IMR-90 (cell line): ENCODE measurements at regions not wholly inside any gene's neighbourhood (a gene's known extent, or its start where the extent isn't known, plus 50 kb on each side); places are given as distances from the start of the nearest gene placed in this dataset.

Source experiments
- ATAC-seq: fragments of 200-7000 bp; cut with Tn5 transposase; 2 replicates; pipeline ENCODE4 v1.9.1; 2020; ENCODE audit warnings: low read depth, mild to moderate bottlenecking, moderate library complexity
- BruUV-seq: library from RNA; stranded (reverse); fragments of 400-500 nt; replicated peaks from 2 replicates; lab custom pipeline; 2021; lab: Mats Ljungman, UMichigan
- CTCF ChIA-PET: fragments of 300-600 bp; formaldehyde crosslinking; extraction: SDS; loops from one replicate; lab custom pipeline; 2021; ENCODE audit warnings: antibody characterized with exemption; lab: Yijun Ruan, JAX
- POLR2A ChIA-PET: fragments of 300-600 bp; sonication (Branson Sonifier 250); formaldehyde crosslinking; loops from one replicate; lab custom pipeline; 2022; ENCODE audit warnings: antibody characterized with exemption; ENCODE audit not compliant: unreplicated experiment; lab: Charles Lee
- DNase-seq: peaks from one replicate; pipeline ENCODE4 v3.0.0; 2013
- H2AFZ ChIP-seq: replicated peaks from 2 replicates; pipeline ENCODE3; 2013; ENCODE audit warnings: low read length, mild to moderate bottlenecking; ENCODE audit not compliant: poor library complexity
- H2AK5ac ChIP-seq: 2 replicates; pipeline ENCODE4 v1.6.1; 2013; ENCODE audit warnings: low read depth, low read length, inconsistent platforms
- H2AK9ac ChIP-seq: replicated peaks from 2 replicates; pipeline ENCODE3; 2013; ENCODE audit warnings: mild to moderate bottlenecking, low read depth, low read length, moderate library complexity; ENCODE audit not compliant: poor library complexity
- H2BK120ac ChIP-seq: 2 replicates; pipeline ENCODE4 v1.6.1; 2013; ENCODE audit warnings: low read depth, low read length, inconsistent platforms
- H2BK15ac ChIP-seq: 3 replicates; pipeline ENCODE4 v1.6.1; 2013; ENCODE audit warnings: low read depth, low read length, inconsistent platforms
- H2BK20ac ChIP-seq: 2 replicates; pipeline ENCODE4 v1.6.1; 2013; ENCODE audit warnings: low read depth, mild to moderate bottlenecking, inconsistent platforms, low read length, moderate library complexity
- H2BK5ac ChIP-seq: 2 replicates; pipeline ENCODE4 v1.6.1; 2013; ENCODE audit warnings: mild to moderate bottlenecking, low read depth, low read length, inconsistent platforms; ENCODE audit not compliant: poor library complexity, severe bottlenecking
- H3K14ac ChIP-seq: replicated peaks from 2 replicates; pipeline ENCODE4 v1.6.1; 2013; ENCODE audit warnings: low read depth, low read length, inconsistent platforms
- H3K18ac ChIP-seq: 2 replicates; pipeline ENCODE4 v1.6.1; 2013; ENCODE audit warnings: low read depth, low read length, control low read depth
- H3K23ac ChIP-seq: 2 replicates; pipeline ENCODE4 v1.6.1; 2013; ENCODE audit warnings: low read depth, low read length, inconsistent platforms
- H3K27ac ChIP-seq: 2 replicates; pipeline ENCODE4 v1.5.1; 2013; ENCODE audit warnings: mild to moderate bottlenecking, control low read depth, low read length; ENCODE audit not compliant: insufficient read depth
- H3K27me3 ChIP-seq: 2 replicates; pipeline ENCODE4 v1.6.1; 2013; ENCODE audit warnings: low read length; ENCODE audit not compliant: control insufficient read depth, insufficient read depth
- H3K36me3 ChIP-seq: 2 replicates; pipeline ENCODE4 v1.6.1; 2013; ENCODE audit warnings: low read length, mixed read lengths; ENCODE audit not compliant: control insufficient read depth, insufficient read depth
- H3K4ac ChIP-seq: 2 replicates; pipeline ENCODE4 v1.6.1; 2013; ENCODE audit warnings: low read depth, low read length, inconsistent platforms
- H3K4me1 ChIP-seq: 2 replicates; pipeline ENCODE4 v1.6.1; 2013; ENCODE audit warnings: low read length, mixed read lengths; ENCODE audit not compliant: control insufficient read depth, insufficient read depth
- H3K4me2 ChIP-seq: 2 replicates; pipeline ENCODE4 v1.6.1; 2013; ENCODE audit warnings: low read depth, mild to moderate bottlenecking, control low read depth, low read length, moderate library complexity
- H3K4me3 ChIP-seq: 2 replicates; pipeline ENCODE4 v1.5.1; 2013; ENCODE audit warnings: low read depth, mild to moderate bottlenecking, control low read depth, low read length, moderate library complexity; ENCODE audit not compliant: insufficient read depth
- H3K56ac ChIP-seq: 2 replicates; pipeline ENCODE4 v1.6.1; 2013; ENCODE audit warnings: low read length, inconsistent platforms; ENCODE audit not compliant: insufficient read depth; ENCODE audit errors: extremely low read depth
- H3K79me1 ChIP-seq, 2 experiments: 2 replicates each; pipeline ENCODE4 v1.6.1; 2013; ENCODE audit warnings: low read length in 2 of 2, inconsistent platforms in 1 of 2, low read depth in 1 of 2
- H3K9ac ChIP-seq: 2 replicates; pipeline ENCODE4 v1.6.1; 2013; ENCODE audit warnings: low read depth, low read length, control low read depth
- H3K9me1 ChIP-seq: 2 replicates; pipeline ENCODE4 v1.6.1; 2013; ENCODE audit warnings: low read length, inconsistent platforms; ENCODE audit not compliant: insufficient read depth
- H3K9me3 ChIP-seq: 2 replicates; pipeline ENCODE4 v1.6.1; 2013; ENCODE audit warnings: low read length; ENCODE audit not compliant: control insufficient read depth, insufficient read depth
- H4K20me1 ChIP-seq: 2 replicates; pipeline ENCODE4 v1.6.1; 2013; ENCODE audit warnings: low read length, inconsistent platforms; ENCODE audit not compliant: insufficient read depth
- H4K5ac ChIP-seq: 2 replicates; pipeline ENCODE4 v1.6.1; 2013; ENCODE audit warnings: mild to moderate bottlenecking, low read depth, low read length, control low read depth
- H4K8ac ChIP-seq, 2 experiments: 2 replicates each; pipeline ENCODE4 v1.6.1; 2013; ENCODE audit warnings: low read depth in 2 of 2, low read length in 2 of 2, control low read depth in 1 of 2, inconsistent platforms in 1 of 2
- H4K91ac ChIP-seq: 2 replicates; pipeline ENCODE4 v1.6.1; 2013; ENCODE audit warnings: low read depth, low read length, inconsistent platforms; ENCODE audit not compliant: insufficient read depth
- BHLHE40 ChIP-seq: fragments of 150-350 bp; IDR thresholded peaks from 2 replicates; pipeline ENCODE4 v1.6.1; 2016; ENCODE audit warnings: mild to moderate bottlenecking, low read depth, low read length
- CEBPB ChIP-seq: IDR thresholded peaks from 2 replicates; pipeline ENCODE4 v1.6.1; 2012; ENCODE audit warnings: low read depth, low read length, improper control_type of control experiment
- CHD1 ChIP-seq: IDR thresholded peaks from 2 replicates; pipeline ENCODE4 v1.6.1; 2012; ENCODE audit warnings: low read depth, low read length, improper control_type of control experiment
- CTCF ChIP-seq: conservative IDR thresholded peaks from 2 replicates; pipeline ENCODE4 v1.5.1; 2012; ENCODE audit warnings: mild to moderate bottlenecking, low read depth, low read length, improper control_type of control experiment
- ELK1 ChIP-seq: fragments of 150-350 bp; IDR thresholded peaks from 2 replicates; pipeline ENCODE4 v1.6.1; 2016; ENCODE audit warnings: low read depth, mild to moderate bottlenecking, low read length, moderate library complexity, borderline replicate concordance
- FOS ChIP-seq: fragments of 150-350 bp; IDR thresholded peaks from 2 replicates; pipeline ENCODE4 v1.6.1; 2016; ENCODE audit warnings: low read depth, low read length
- MAZ ChIP-seq: IDR thresholded peaks from 2 replicates; pipeline ENCODE4 v1.6.1; 2012; ENCODE audit warnings: low read depth, mild to moderate bottlenecking, low read length, improper control_type of control experiment, moderate library complexity, borderline replicate concordance
- MXI1 ChIP-seq: IDR thresholded peaks from 2 replicates; pipeline ENCODE4 v1.6.1; 2012; ENCODE audit warnings: low read depth, mild to moderate bottlenecking, low read length, moderate library complexity, borderline replicate concordance
- POLR2A ChIP-seq: IDR thresholded peaks from 2 replicates; pipeline ENCODE4 v1.6.1; 2012; ENCODE audit warnings: mild to moderate bottlenecking, low read depth, low read length
- RCOR1 ChIP-seq: IDR thresholded peaks from 2 replicates; pipeline ENCODE4 v1.6.1; 2012; ENCODE audit warnings: mild to moderate bottlenecking, low read length, improper control_type of control experiment; ENCODE audit not compliant: insufficient replicate concordance
- USF2 ChIP-seq: fragments of 150-350 bp; IDR thresholded peaks from 2 replicates; pipeline ENCODE4 v1.6.1; 2017; ENCODE audit warnings: mild to moderate bottlenecking, antibody characterized with exemption, low read length, low read depth
- WGBS, 2 experiments: methylation state at CpG; one replicate each; pipeline versions ENCODE4 v1.1.5 to v1.1.7; 2013; ENCODE audit warnings: missing lambda C conversion rate in 2 of 2; ENCODE audit not compliant: insufficient read length in 1 of 2; ENCODE audit errors: extremely low coverage in 2 of 2; 5-methylcytosine and 5-hydroxymethylcytosine counted together
- dilution Hi-C: fragments of 300-500 bp; cut with HindIII; formaldehyde crosslinking; loops from one replicate; pipeline ENCODE4 v1.14.3; 2018; ENCODE audit warnings: low sequenced_read_pairs; ENCODE audit not compliant: unreplicated experiment
- in situ Hi-C: fragments of 300-500 bp; cut with MboI; formaldehyde crosslinking; loops from 3 replicates; pipeline ENCODE4 v1.14.3; 2019; ENCODE audit warnings: low sequenced_read_pairs, inconsistent platforms, mixed read lengths
- intact Hi-C: fragments of 100-400 bp; cut with micrococcal nuclease; formaldehyde crosslinking; loops from 2 replicates; pipeline ENCODE4 v1.10.0; 2022

GRCh38 chr1:96072021-96072420, 649.6 kb upstream of the PTBP2 start:
- no peak overlapping the region for H2BK5ac ChIP-seq
- H3K27ac ChIP-seq: no peak overlapping the region
- H2AK9ac ChIP-seq: no peak overlapping the region
- no peak overlapping the region for H3K23ac ChIP-seq
- H4K5ac ChIP-seq: no peak overlapping the region
- H3K4ac ChIP-seq: no peak overlapping the region
- H3K4me2 ChIP-seq: no peak overlapping the region
- no peak overlapping the region for H3K9ac ChIP-seq
- H3K4me1 ChIP-seq: no peaks in the 10 kb centered on the region
- ChIA-PET POLR2A (no interaction called here), CTCF (no interaction called here)
- no peaks in the 10 kb centered on the region for H3K36me3 ChIP-seq
- H3K9me1 ChIP-seq: no peaks in the 10 kb centered on the region
- no peak overlapping the region for H2BK15ac ChIP-seq
- no peaks in the 10 kb centered on the region for H3K27me3 ChIP-seq
- in situ Hi-C loops (no loop called here), dilution Hi-C loops (no loop called here), intact Hi-C loops (no loop called here)
- TF ChIP-seq MXI1: no peak
- no peak for TF ChIP-seq ELK1
- TF ChIP-seq POLR2A: no peak
- TF ChIP-seq USF2: no peak
- TF ChIP-seq BHLHE40: no peak
- TF ChIP-seq CHD1: no peak
- TF ChIP-seq CTCF: no peak
- TF ChIP-seq MAZ: no peak
- no peak for TF ChIP-seq CEBPB
- no peak for TF ChIP-seq FOS
- no peak for TF ChIP-seq RCOR1
- H3K18ac ChIP-seq: no peak overlapping the region
- no peak overlapping the region for H2BK120ac ChIP-seq
- H4K8ac ChIP-seq: no peak overlapping the region
- no TSS peak for BruUV-seq
- H3K4me3 ChIP-seq: no peak overlapping the region
- DNase-seq: no peak
- no peak overlapping the region for H3K56ac ChIP-seq
- no peak overlapping the region for H2AK5ac ChIP-seq
- no peak overlapping the region for H2AFZ ChIP-seq
- no peaks in the 10 kb centered on the region for H3K79me1 ChIP-seq
- no peak overlapping the region for H3K14ac ChIP-seq
- H3K9me3 ChIP-seq: no peaks in the 10 kb centered on the region
- H2BK20ac ChIP-seq: no peak overlapping the region
- WGBS, 2 experiments: no CpG with 5 or more reads among the region's 3 CpGs
- no peak for ATAC-seq
- no peak overlapping the region for H4K91ac ChIP-seq
- no peaks in the 10 kb centered on the region for H4K20me1 ChIP-seq
